ENCODE measurements at regions not wholly inside any gene's neighbourhood (a gene's known extent, or its start where the extent isn't known, plus 50 kb on each side); places are given as distances from the start of the nearest gene placed in this dataset.

DNA sequence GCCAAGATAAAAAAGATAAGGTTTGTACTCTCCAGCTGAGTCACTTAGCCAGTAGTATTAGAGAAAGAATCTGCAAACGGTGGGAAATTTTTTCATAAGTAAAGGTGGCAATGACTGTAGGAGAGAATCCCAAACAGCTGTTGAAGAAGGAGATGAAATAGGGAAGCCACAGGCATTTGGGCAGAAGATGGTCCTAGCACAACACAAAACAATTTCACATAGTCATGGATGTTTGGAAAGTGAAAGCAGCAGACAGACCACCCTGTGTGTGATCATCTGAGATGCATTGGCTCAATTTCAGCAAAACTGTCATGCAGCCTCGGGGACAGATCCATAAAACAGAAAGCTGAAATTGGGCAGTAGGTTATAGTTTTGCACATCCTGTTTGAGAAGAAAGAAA lies 2832.4 kb downstream of the PCDH9 start:
- Histone ChIP-seq H3K9ac (ENCODE audit: insufficient read depth, low read depth, low read length) (no peak overlapping the region), H3K27ac (ENCODE audit: extremely low read length, insufficient read depth, low read length) (no peak overlapping the region), H3K4me1 (ENCODE audit: insufficient read depth, low read length) (no peaks in the 10 kb centered on the region), H3K27me3 (ENCODE audit: control insufficient read depth in 1 of 2, insufficient read depth in 2 of 2, low read length in 2 of 2) (no peaks in the 10 kb centered on the region), H4K20me1 (ENCODE audit: insufficient read depth, low read length) (no peaks in the 10 kb centered on the region), H3K9me3 (ENCODE audit: low read length) (no peaks in the 10 kb centered on the region), H3K36me3 (replicated peaks in 1 of 2; ENCODE audit: control insufficient read depth in 1 of 2, insufficient read depth in 2 of 2, low read length in 2 of 2) (no peaks in the 10 kb centered on the region), H3K4me2 (ENCODE audit: low read depth, low read length) (no peak overlapping the region), H3K4me3 (replicated peaks in 1 of 3; ENCODE audit: insufficient read depth in 1 of 3, low read depth in 2 of 3, low read length in 3 of 3) (no peak overlapping the region), H3K79me2 (ENCODE audit: insufficient read depth, low read length) (no peaks in the 10 kb centered on the region), H2AFZ (ENCODE audit: low read length) (no peak overlapping the region)
- DNase-seq (ENCODE audit: low spot score) = no peak
- no peak for FAIRE-seq
- no peak for ATAC-seq
- in situ Hi-C loops (cut with HindIII; ENCODE audit: extremely low pct_ligation_motif_present, low pct_unique_long_range_greater_than_20kb) = no loop called here
- 0% methylated on average over 2 of the region's 2 CpGs for WGBS (ENCODE audit: low lambda C conversion rate)
- BruUV-seq (replicated peaks) = no TSS peak
- intact Hi-C loops (cut with micrococcal nuclease; ENCODE audit: unreplicated experiment) = no loop called here
- ChIA-PET POLR2A (no interaction called here), CTCF (ENCODE audit: low intra/inter-chr PET ratio, low total read pairs) (no interaction called here)
- TF ChIP-seq, protein P1, sequence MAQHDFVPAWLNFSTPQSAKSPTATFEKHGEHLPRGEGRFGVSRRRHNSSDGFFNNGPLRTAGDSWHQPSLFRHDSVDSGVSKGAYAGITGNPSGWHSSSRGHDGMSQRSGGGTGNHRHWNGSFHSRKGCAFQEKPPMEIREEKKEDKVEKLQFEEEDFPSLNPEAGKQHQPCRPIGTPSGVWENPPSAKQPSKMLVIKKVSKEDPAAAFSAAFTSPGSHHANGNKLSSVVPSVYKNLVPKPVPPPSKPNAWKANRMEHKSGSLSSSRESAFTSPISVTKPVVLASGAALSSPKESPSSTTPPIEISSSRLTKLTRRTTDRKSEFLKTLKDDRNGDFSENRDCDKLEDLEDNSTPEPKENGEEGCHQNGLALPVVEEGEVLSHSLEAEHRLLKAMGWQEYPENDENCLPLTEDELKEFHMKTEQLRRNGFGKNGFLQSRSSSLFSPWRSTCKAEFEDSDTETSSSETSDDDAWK (CRISPR knock-in tag; IDR thresholded peaks at IDR 0.05) = no peak
- TF ChIP-seq ZFAT (CRISPR knock-in tag; conservative IDR thresholded peaks at IDR 0.05) (no peak), NFE2 (CRISPR knock-in tag; IDR thresholded peaks at IDR 0.05) (no peak), PHB2 (IDR thresholded peaks at IDR 0.05; ENCODE audit: partially characterized antibody) (no peak), JARID2 (CRISPR knock-in tag; IDR thresholded peaks at IDR 0.05; ENCODE audit: insufficient replicate concordance) (no peak)
- TF ChIP-seq, protein P2, sequence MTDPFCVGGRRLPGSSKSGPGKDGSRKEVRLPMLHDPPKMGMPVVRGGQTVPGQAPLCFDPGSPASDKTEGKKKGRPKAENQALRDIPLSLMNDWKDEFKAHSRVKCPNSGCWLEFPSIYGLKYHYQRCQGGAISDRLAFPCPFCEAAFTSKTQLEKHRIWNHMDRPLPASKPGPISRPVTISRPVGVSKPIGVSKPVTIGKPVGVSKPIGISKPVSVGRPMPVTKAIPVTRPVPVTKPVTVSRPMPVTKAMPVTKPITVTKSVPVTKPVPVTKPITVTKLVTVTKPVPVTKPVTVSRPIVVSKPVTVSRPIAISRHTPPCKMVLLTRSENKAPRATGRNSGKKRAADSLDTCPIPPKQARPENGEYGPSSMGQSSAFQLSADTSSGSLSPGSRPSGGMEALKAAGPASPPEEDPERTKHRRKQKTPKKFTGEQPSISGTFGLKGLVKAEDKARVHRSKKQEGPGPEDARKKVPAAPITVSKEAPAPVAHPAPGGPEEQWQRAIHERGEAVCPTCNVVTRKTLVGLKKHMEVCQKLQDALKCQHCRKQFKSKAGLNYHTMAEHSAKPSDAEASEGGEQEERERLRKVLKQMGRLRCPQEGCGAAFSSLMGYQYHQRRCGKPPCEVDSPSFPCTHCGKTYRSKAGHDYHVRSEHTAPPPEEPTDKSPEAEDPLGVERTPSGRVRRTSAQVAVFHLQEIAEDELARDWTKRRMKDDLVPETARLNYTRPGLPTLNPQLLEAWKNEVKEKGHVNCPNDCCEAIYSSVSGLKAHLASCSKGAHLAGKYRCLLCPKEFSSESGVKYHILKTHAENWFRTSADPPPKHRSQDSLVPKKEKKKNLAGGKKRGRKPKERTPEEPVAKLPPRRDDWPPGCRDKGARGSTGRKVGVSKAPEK (CRISPR knock-in tag; IDR thresholded peaks at IDR 0.05; ENCODE audit: borderline replicate concordance) = no peak
- TF ChIP-seq, protein P3, sequence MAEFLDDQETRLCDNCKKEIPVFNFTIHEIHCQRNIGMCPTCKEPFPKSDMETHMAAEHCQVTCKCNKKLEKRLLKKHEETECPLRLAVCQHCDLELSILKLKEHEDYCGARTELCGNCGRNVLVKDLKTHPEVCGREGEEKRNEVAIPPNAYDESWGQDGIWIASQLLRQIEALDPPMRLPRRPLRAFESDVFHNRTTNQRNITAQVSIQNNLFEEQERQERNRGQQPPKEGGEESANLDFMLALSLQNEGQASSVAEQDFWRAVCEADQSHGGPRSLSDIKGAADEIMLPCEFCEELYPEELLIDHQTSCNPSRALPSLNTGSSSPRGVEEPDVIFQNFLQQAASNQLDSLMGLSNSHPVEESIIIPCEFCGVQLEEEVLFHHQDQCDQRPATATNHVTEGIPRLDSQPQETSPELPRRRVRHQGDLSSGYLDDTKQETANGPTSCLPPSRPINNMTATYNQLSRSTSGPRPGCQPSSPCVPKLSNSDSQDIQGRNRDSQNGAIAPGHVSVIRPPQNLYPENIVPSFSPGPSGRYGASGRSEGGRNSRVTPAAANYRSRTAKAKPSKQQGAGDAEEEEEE (CRISPR knock-in tag; IDR thresholded peaks at IDR 0.05; ENCODE audit: borderline replicate concordance) = no peak
